ENCODE measurements at regions not wholly inside any gene's neighbourhood (a gene's known extent, or its start where the extent isn't known, plus 50 kb on each side); places are given as distances from the start of the nearest gene placed in this dataset.
"Not testable (repeated sequence)": the region's sequence is repeated elsewhere in the genome, so short reads cannot be mapped to it uniquely, and the experiment has no call there.

DNA sequence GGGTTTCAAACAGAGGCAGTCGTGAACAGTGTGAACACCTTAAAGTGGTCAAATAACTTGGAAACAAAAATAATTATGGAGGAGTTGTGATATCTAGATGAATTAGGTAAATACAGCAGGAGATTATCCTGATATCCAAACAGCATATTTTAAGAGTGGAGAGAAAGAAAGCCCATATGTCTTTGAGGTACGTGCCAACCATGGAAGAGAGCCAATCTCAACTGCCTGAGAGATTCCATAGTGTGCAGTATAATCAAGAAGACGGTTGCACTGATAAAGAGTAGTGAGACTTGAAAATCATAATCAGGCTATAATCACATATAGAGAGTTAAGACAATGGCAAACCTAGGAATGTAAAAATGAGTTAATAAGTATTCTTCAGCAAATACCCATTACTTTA is 472.8 kb upstream of the SLITRK5 start:
- no peak for DNase-seq (ENCODE audit: low spot score)

DNA sequence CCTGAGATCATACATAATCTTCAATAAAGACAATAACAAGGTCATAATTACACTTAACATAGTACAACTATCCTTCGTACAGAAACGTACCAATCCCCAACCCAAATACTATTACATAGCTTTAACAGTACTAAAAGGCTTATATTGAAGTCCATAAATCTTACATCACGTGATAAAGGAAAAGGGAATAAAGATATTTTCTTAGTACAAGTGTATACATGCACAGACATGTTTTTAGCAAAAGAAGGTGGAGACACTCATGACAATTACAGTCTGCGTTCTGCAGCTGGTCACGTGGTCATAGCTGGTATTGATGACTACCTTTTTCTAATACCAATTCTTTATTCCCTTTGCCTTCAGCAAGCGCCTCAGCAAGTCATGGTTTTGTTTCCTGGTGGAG is 464.5 kb upstream of the SLITRK5 start:
- DNase-seq (ENCODE audit: low spot score), result no peak

GRCh38 chr13:87207280-87208003 is 463.7 kb upstream of the SLITRK5 start:
- DNase-seq (ENCODE audit: low spot score), result peak; percentile 6

GRCh38 chr13:87208636-87209035 is 462.5 kb upstream of the SLITRK5 start:
- no peak for DNase-seq (ENCODE audit: low spot score)

DNA sequence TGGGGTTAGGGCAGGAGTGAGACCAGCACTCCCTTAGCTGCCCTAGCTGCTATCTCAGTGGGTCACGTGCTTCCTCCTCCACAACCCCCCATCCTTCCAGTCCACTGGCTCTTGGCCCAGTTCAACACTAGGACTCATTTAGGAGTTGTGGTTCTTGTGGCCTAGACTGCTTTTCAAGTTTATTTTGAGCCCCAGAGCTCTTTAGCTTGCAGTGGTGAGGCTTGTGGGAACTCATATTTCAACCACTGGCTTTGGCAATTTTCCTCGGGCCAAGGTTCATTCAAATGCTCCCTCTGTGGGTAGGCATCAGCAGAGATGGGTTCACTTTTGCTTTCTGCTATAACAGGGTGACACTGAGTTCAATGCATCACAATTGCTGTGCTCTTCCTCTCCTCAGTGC is 436.2 kb upstream of the SLITRK5 start:
- DNase-seq (ENCODE audit: low spot score), result no peak

- DNase-seq (ENCODE audit: low spot score), result no peak
Measured at GRCh38 chr13:87235621-87236020, 435.6 kb upstream of the SLITRK5 start.

DNA sequence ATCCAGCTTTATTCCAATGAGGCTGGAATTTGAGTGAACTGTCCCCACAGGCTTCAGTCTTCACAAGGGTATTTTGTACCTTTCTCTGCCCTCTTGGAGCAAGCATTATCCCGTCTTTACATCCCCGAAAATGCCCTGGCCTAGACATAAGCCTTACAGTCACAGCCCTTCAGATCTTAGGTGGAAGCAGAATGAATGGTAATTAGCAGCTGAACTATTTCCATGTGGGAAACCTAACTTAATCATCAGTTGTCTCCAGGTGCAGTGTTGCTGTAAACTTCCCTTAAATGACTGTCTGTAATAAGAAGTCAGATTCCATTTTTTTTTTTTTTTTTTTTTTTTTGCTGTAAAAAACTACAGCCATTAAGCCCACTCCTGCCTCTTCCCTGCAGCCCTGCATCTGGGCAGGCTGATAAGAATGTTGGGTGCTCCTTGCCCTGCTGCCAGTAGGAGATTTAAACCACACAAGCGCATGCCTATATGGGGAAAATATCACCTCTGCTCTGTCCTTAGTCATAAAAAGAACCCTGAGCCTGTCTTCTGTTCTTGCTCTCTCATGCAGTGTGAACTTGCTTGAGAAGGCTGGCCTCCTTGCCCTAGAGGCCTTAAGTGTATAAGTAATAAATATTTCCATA is 426.8 kb upstream of the SLITRK5 start:
- no peak for DNase-seq (ENCODE audit: low spot score)

GRCh38 chr13:87249847-87250246 is 421.3 kb upstream of the SLITRK5 start:
- not testable (repeated sequence) for DNase-seq (ENCODE audit: low spot score)

GRCh38 chr13:87255394-87255793 is 415.8 kb upstream of the SLITRK5 start:
- DNase-seq (ENCODE audit: low spot score), result no peak

GRCh38 chr13:87259479-87260083 is 411.6 kb upstream of the SLITRK5 start:
- peak; percentile 23 for DNase-seq (ENCODE audit: low spot score)

- peak; percentile 73 for DNase-seq (ENCODE audit: low spot score)
Measured at GRCh38 chr13:87274209-87274819, 396.9 kb upstream of the SLITRK5 start.

- no peak for DNase-seq (ENCODE audit: low spot score)
Measured at GRCh38 chr13:87280139-87280538, 391.0 kb upstream of the SLITRK5 start.

DNA sequence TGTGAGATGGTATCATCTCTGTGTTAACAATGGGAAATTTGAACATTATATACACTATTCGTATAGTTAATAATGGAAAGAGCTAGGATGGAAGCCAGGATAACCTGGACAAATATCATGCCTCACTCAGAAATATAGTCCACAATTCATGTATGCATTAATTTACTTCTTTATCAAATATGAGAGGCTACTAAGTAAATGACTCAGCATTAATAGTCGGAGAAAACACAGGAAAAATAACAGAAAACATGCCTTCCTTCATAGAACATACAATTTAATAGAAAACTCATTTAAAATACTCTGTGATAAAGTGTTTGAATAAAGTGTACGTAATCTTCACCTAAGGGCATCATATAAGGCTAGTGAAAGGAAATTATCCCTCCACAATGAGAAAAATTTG is 383.4 kb upstream of the SLITRK5 start:
- DNase-seq (ENCODE audit: low spot score), result no peak

- no peak for DNase-seq (ENCODE audit: low spot score)
Measured at GRCh38 chr13:87295636-87296035, 375.5 kb upstream of the SLITRK5 start.

- no peak for DNase-seq (ENCODE audit: low spot score)
Measured at GRCh38 chr13:87302034-87302433, 369.1 kb upstream of the SLITRK5 start.

GRCh38 chr13:87302931-87303330 is 368.2 kb upstream of the SLITRK5 start:
- no peak for DNase-seq (ENCODE audit: low spot score)

DNA sequence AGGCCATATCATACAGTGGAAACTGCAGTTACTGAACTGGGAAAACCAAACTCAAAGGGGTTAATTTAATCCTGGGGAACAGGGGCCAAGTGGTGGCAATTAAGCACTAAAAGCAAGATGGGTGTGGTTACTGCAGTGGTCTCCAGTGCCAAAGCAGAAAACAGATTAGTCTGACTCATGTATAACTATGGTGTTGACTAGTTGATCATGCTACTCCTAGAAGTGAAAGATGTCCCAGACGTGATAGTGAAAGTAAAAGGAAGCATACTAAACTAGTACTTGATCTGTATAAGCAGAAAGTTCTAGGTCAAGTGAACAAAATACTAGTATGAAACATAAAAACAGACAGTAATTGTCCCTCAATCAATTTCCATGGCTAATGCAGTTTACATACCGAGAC is 360.0 kb upstream of the SLITRK5 start:
- DNase-seq (ENCODE audit: low spot score), result no peak

DNA sequence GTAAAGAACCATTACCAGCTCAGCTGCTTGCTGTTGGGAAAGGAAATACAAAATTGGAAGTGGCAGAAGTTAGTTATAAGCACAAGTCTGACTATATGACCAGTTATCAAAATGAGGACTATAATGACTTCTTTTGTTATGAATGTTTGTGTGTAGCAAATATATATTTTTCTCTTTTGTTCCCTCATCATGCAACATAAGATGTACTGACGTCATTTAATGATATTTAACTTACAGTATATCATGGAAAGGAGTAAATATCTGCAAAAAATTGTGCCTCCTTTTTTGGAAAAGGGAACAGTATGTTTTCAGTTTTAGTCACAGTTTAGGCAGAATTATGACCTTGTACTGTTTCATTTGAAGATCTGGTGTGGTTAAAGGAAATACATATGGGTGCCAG is 356.3 kb upstream of the SLITRK5 start:
- no peak for DNase-seq (ENCODE audit: low spot score)

DNA sequence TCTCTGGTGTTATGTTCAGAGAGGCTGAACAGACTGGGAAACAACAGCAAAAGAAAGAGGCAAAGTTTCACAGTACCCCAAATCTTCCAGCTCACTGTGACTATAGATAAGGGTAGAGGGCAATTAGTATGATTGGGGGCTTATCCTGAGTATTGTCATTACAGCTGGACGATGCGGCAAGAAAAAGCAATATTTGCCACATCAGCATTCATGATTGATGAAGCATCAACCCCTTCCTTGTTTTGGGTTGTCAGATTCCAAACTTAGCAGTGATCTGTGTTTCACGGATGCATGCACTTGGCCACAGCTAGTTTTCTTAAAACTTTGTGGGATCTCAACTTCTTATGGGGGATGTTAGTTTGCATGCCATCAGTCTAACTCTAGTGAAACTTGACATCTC is 348.8 kb upstream of the SLITRK5 start:
- no peak for DNase-seq (ENCODE audit: low spot score)

DNA sequence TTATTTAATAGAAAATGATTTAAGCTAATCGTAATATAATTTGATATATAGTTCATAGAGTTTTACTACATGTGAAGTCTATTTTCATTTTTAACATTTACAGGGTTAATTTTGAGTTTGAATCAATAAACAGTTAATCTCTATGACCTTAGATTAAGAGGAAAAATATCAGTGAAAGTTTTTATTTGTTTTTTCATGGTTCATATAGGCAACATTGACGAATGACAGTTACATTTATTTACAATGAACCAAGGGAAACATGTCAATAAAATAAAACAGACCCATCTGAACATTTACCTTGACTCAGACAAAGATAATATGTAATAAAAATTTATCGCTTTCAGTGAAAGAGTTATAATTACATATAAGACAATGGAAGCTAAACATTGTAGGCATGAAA is 346.6 kb upstream of the SLITRK5 start:
- DNase-seq (ENCODE audit: low spot score), result no peak

GRCh38 chr13:87331178-87331577 is 340.0 kb upstream of the SLITRK5 start:
- no peak for DNase-seq (ENCODE audit: low spot score)

DNA sequence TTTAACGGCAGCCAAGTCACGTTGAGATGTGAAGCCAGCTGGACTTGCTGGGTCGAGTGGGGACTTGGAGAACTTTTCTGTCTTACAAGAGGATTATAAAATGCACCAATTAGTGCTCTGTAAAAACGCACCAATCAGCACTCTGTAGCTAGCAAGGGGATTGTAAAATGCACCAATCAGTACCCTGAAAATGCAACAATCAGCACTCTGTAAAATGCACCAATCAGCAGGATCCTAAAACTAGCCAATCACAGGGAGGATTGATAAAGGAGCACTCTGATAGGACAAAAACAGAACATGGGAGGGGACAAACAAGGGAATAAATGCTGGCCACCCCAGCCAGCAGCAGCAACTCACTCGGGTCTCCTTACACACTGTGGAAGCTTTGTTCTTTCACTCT is 337.6 kb upstream of the SLITRK5 start:
- DNase-seq (ENCODE audit: low spot score), result no peak

- DNase-seq (ENCODE audit: low spot score), result no peak
Measured at GRCh38 chr13:87334176-87334575, 337.0 kb upstream of the SLITRK5 start.
